Neural progenitor cell (in vitro differentiated cells): ENCODE measurements at regions not wholly inside any gene's neighbourhood (a gene's known extent, or its start where the extent isn't known, plus 50 kb on each side); places are given as distances from the start of the nearest gene placed in this dataset.
A peak's percentile ranks its signal among the peaks of the same experiment; 100 is the strongest.

ENCODE experiments used
- DNase-seq: peaks from one replicate; pipeline ENCODE4 v3.0.0-alpha.2; 2016; ENCODE audit warnings: low spot score
- H2AFZ ChIP-seq: fragments of 200-600 bp; sonication (generic); replicated peaks from 2 replicates; pipeline ENCODE4 v1.6.1; 2016; ENCODE audit warnings: antibody characterized with exemption
- H3F3A ChIP-seq: fragments of 200-600 bp; sonication (generic); 2 replicates; pipeline ENCODE4 v1.6.1; 2016; ENCODE audit warnings: antibody characterized with exemption, low read depth
- H3K27ac ChIP-seq: fragments of 200-600 bp; sonication (generic); 2 replicates; pipeline ENCODE4 v1.5.1; 2016; ENCODE audit warnings: mild to moderate bottlenecking
- H3K27me3 ChIP-seq: fragments of 200-600 bp; sonication (generic); 2 replicates; pipeline ENCODE4 v1.6.1; 2016; ENCODE audit warnings: mild to moderate bottlenecking, moderate library complexity
- H3K36me3 ChIP-seq: fragments of 200-600 bp; sonication (generic); 2 replicates; pipeline ENCODE4 v1.5.1; 2016
- H3K4me1 ChIP-seq: fragments of 200-600 bp; sonication (generic); 2 replicates; pipeline ENCODE4 v1.6.1; 2016; ENCODE audit warnings: mixed run types
- H3K4me2 ChIP-seq: fragments of 200-600 bp; sonication (generic); 2 replicates; pipeline ENCODE4 v1.6.1; 2016
- H3K4me3 ChIP-seq: fragments of 200-600 bp; sonication (generic); 2 replicates; pipeline ENCODE4 v1.5.1; 2016
- H3K79me2 ChIP-seq: fragments of 200-600 bp; sonication (generic); 2 replicates; pipeline ENCODE4 v1.6.1; 2016; ENCODE audit warnings: low read depth
- H3K9ac ChIP-seq: fragments of 200-600 bp; sonication (generic); 2 replicates; pipeline ENCODE4 v1.6.1; 2016
- H3K9me3 ChIP-seq: fragments of 200-600 bp; sonication (generic); 2 replicates; pipeline ENCODE4 v1.5.1; 2016; ENCODE audit warnings: low read depth
- H4K20me1 ChIP-seq: fragments of 200-600 bp; sonication (generic); 2 replicates; pipeline ENCODE4 v1.6.1; 2016; ENCODE audit warnings: low read depth
- H3K27ac Mint-ChIP-seq: 3 replicates; pipeline ENCODE4 v1.8.0; 2021; ENCODE audit warnings: mixed read lengths
- H3K27me3 Mint-ChIP-seq: 2 replicates; pipeline ENCODE4 v1.8.0; 2022; ENCODE audit warnings: low read depth, mild to moderate bottlenecking, inconsistent platforms, moderate library complexity, mixed read lengths; ENCODE audit not compliant: insufficient read depth
- H3K36me3 Mint-ChIP-seq: 3 replicates; pipeline ENCODE4 v1.8.0; 2021; ENCODE audit warnings: mixed read lengths
- H3K4me1 Mint-ChIP-seq: 3 replicates; pipeline ENCODE4 v1.8.0; 2021; ENCODE audit warnings: mixed read lengths
- H3K4me3 Mint-ChIP-seq: 3 replicates; pipeline ENCODE4 v1.8.0; 2021; ENCODE audit warnings: mild to moderate bottlenecking, moderate library complexity, mixed read lengths
- H3K9me3 Mint-ChIP-seq: 3 replicates; pipeline ENCODE4 v1.8.0; 2020; ENCODE audit warnings: mixed read lengths
- EZH2 ChIP-seq: fragments of 200-600 bp; sonication (generic); IDR thresholded peaks from 2 replicates; pipeline ENCODE4 v1.6.1; 2017; ENCODE audit warnings: antibody characterized with exemption, mild to moderate bottlenecking, moderate library complexity
- EZH2phosphoT487 ChIP-seq: fragments of 200-600 bp; sonication (generic); IDR thresholded peaks from 2 replicates; pipeline ENCODE4 v1.6.1; 2017; ENCODE audit warnings: antibody characterized with exemption
- TF ChIP-seq, protein P1 (sequence below): fragments of 200-600 bp; sonication (generic); IDR thresholded peaks from 2 replicates; pipeline ENCODE4 v1.5.1; 2017; ENCODE audit warnings: antibody characterized with exemption, mild to moderate bottlenecking

DNA sequence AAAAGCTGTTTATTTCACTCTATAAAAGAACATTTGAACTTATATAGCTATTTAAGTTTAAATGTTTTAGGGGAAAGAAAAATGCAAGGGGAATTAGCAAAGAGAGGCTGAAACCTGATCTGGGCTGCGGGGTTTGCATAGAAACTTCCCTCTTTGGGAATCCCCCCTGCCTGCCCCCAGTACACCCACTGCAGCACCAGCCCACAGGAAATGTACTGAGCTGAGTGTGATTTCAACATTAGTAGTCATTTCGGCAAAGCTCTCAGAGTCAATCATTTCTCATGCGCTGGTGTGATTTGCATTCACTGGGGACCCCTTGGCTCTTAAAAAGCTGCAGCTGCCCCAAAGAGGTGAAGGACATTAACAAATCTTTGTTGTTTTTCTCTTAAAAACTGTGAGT is 859.4 kb downstream of the MAFB start:
- H3K4me3 Mint-ChIP-seq = no peak overlapping the region
- Histone ChIP-seq H3K4me1 (no peaks in the 10 kb centered on the region), H3K27me3 (no peaks in the 10 kb centered on the region), H3K9ac (no peak overlapping the region), H3K27ac (no peak overlapping the region), H2AFZ (peak overlapping the region; percentile 95), H3K4me3 (no peak overlapping the region), H3K4me2 (no peak overlapping the region), H3K79me2 (no peaks in the 10 kb centered on the region), H3K9me3 (no peaks in the 10 kb centered on the region), H4K20me1 (no peaks in the 10 kb centered on the region), H3K36me3 (no peaks in the 10 kb centered on the region), H3F3A (no peaks in the 10 kb centered on the region)
- H3K9me3 Mint-ChIP-seq = peaks cover 2% of the 10 kb centered on the region
- DNase-seq = no peak
- TF ChIP-seq, protein P1, sequence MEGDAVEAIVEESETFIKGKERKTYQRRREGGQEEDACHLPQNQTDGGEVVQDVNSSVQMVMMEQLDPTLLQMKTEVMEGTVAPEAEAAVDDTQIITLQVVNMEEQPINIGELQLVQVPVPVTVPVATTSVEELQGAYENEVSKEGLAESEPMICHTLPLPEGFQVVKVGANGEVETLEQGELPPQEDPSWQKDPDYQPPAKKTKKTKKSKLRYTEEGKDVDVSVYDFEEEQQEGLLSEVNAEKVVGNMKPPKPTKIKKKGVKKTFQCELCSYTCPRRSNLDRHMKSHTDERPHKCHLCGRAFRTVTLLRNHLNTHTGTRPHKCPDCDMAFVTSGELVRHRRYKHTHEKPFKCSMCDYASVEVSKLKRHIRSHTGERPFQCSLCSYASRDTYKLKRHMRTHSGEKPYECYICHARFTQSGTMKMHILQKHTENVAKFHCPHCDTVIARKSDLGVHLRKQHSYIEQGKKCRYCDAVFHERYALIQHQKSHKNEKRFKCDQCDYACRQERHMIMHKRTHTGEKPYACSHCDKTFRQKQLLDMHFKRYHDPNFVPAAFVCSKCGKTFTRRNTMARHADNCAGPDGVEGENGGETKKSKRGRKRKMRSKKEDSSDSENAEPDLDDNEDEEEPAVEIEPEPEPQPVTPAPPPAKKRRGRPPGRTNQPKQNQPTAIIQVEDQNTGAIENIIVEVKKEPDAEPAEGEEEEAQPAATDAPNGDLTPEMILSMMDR = no peak
- TF ChIP-seq EZH2phosphoT487 (no peak), EZH2 (no peak)
- no peaks in the 10 kb centered on the region for H3K36me3 Mint-ChIP-seq
- H3K27ac Mint-ChIP-seq = no peak overlapping the region
- H3K27me3 Mint-ChIP-seq = peaks cover 7% of the 10 kb centered on the region
- peaks cover 12% of the 10 kb centered on the region for H3K4me1 Mint-ChIP-seq

DNA sequence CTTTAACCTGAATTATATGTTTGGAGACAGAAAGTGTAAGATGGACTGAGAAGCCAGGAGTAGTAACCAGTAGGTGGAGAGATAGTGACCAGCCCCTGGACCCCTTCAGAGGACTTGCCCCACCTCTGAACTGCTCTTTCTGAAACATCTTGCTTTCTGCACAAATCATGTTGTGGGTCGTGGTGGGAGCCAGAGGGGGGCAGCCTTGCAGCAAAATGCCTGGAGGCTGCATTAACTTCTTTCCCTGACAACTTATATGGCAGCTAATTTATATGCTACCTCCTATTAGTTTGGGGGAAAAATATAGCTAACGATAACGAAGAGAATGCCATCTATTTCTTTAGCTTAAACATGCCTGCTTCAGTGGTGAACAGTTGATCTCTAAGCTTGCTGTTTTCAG is 859.8 kb downstream of the MAFB start:
- Histone ChIP-seq H3K27ac (no peak overlapping the region), H3F3A (no peaks in the 10 kb centered on the region), H3K36me3 (no peaks in the 10 kb centered on the region), H3K9ac (no peak overlapping the region), H3K4me2 (no peak overlapping the region), H2AFZ (peak overlapping the region; percentile 95), H3K9me3 (no peaks in the 10 kb centered on the region), H3K27me3 (no peaks in the 10 kb centered on the region), H3K4me1 (no peaks in the 10 kb centered on the region), H4K20me1 (no peaks in the 10 kb centered on the region), H3K79me2 (no peaks in the 10 kb centered on the region), H3K4me3 (no peak overlapping the region)
- H3K27ac Mint-ChIP-seq = no peak overlapping the region
- DNase-seq = peak; percentile 60
- TF ChIP-seq EZH2phosphoT487 = no peak
- no peak for TF ChIP-seq EZH2
- TF ChIP-seq, protein P1 = peak; percentile 71
- H3K9me3 Mint-ChIP-seq = peaks cover 2% of the 10 kb centered on the region
- no peaks in the 10 kb centered on the region for H3K36me3 Mint-ChIP-seq
- H3K4me1 Mint-ChIP-seq = peaks cover 12% of the 10 kb centered on the region
- H3K4me3 Mint-ChIP-seq = no peak overlapping the region
- H3K27me3 Mint-ChIP-seq = peaks cover 5% of the 10 kb centered on the region

DNA sequence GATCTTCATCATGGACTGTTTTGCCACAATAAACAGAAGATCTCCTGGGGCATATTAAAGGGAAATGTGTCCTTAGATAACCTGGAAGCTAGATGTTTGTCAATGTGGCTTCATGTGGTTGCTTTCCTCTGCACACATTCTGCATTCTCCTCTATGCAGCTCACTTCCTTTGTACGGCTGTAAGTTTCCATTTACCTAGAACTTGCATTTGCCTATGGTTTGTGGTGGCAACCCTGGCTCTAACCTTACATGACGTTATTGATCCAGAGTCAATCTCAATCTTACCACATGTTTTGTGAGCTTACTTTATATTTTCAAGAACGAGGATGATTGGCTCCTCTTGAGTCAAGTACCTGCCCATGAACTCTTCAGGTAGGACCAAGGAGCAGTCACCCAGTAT is 863.1 kb downstream of the MAFB start:
- no peak overlapping the region for H3K9ac ChIP-seq
- H4K20me1 ChIP-seq = no peaks in the 10 kb centered on the region
- no peak for DNase-seq
- peaks cover 23% of the 10 kb centered on the region for H3K4me1 Mint-ChIP-seq
- no peaks in the 10 kb centered on the region for H3K79me2 ChIP-seq
- H3K4me3 Mint-ChIP-seq = no peak overlapping the region
- no peaks in the 10 kb centered on the region for H3K36me3 ChIP-seq
- no peak overlapping the region for H3K27ac ChIP-seq
- no peak overlapping the region for H3K4me3 ChIP-seq
- H3K9me3 Mint-ChIP-seq = no peaks in the 10 kb centered on the region
- no peak overlapping the region for H3K27ac Mint-ChIP-seq
- peaks cover 9% of the 10 kb centered on the region for H3K27me3 Mint-ChIP-seq
- H3K36me3 Mint-ChIP-seq = no peaks in the 10 kb centered on the region
- H3K4me1 ChIP-seq = no peaks in the 10 kb centered on the region
- TF ChIP-seq EZH2 (no peak), EZH2phosphoT487 (no peak)
- TF ChIP-seq, protein P1 = no peak
- no peaks in the 10 kb centered on the region for H3K9me3 ChIP-seq
- no peaks in the 10 kb centered on the region for H3F3A ChIP-seq
- no peak overlapping the region for H2AFZ ChIP-seq
- H3K4me2 ChIP-seq = no peak overlapping the region
- H3K27me3 ChIP-seq = no peaks in the 10 kb centered on the region

DNA sequence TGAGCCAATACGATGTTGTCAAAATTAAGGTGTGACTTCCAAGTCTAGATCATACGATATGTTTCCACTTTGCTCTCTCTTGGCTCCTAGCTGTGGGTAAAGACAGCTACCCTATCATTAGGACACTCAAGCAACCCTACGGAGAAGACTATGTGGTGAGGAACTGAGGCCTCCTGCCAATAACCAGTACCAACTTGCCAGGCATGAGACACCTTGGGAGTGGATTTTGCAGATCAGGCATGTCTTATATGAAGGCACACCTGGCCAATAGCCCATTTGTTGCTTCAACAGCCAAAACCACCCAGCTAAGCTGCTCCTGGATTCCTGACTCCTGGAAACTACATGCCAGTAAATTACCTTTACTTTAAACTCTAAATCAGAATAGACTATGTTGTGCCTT is 863.4 kb downstream of the DHX35 start:
- Histone ChIP-seq H3K27ac (no peak overlapping the region), H3K36me3 (no peaks in the 10 kb centered on the region), H3K27me3 (no peaks in the 10 kb centered on the region), H3K4me2 (no peak overlapping the region), H3K9me3 (no peaks in the 10 kb centered on the region), H3F3A (no peaks in the 10 kb centered on the region), H3K4me1 (no peaks in the 10 kb centered on the region), H3K9ac (no peak overlapping the region), H3K4me3 (no peak overlapping the region), H4K20me1 (no peaks in the 10 kb centered on the region), H3K79me2 (no peaks in the 10 kb centered on the region), H2AFZ (no peak overlapping the region)
- Mint-ChIP-seq H3K27me3 (peaks cover 9% of the 10 kb centered on the region), H3K9me3 (no peaks in the 10 kb centered on the region), H3K4me1 (peaks cover 23% of the 10 kb centered on the region), H3K36me3 (no peaks in the 10 kb centered on the region), H3K4me3 (no peak overlapping the region), H3K27ac (no peak overlapping the region)
- TF ChIP-seq EZH2phosphoT487 = no peak
- TF ChIP-seq EZH2 = no peak
- TF ChIP-seq, protein P1 = no peak
- no peak for DNase-seq
